ENCODE measurements at regions not wholly inside any gene's neighbourhood (a gene's known extent, or its start where the extent isn't known, plus 50 kb on each side); places are given as distances from the start of the nearest gene placed in this dataset.

DNA sequence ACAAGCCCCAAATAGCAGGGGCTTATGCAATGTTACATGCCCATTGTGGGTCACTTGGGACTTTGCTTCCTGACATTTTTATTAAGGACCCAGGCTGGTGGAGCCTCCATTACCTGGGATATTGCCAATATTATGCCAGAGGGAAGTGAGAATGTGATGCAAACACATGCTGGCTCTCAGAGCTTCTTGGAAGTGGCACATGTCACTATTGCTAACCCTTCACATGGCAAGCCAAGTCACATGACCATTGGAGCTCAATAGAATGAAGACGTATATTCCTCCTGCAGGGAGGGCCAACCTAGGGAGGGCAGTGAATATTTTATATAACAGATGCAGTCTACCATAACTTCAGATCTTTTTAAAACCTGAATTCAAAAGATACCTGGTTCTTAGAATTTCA, 140.7 kb upstream of the ZFP64 start:
- no peak for TF ChIP-seq SMC3 (IDR thresholded peaks at IDR 0.05; ENCODE audit: borderline replicate concordance, low read length)
- TF ChIP-seq ZNF274 (IDR thresholded peaks at IDR 0.05; ENCODE audit: insufficient read depth, insufficient read length), result no peak
- TF ChIP-seq TBL1XR1 (IDR thresholded peaks at IDR 0.05; ENCODE audit: low read depth, low read length), result no peak
- no peak for TF ChIP-seq ASH2L (IDR thresholded peaks at IDR 0.05; ENCODE audit: borderline replicate concordance, low read depth)
- TF ChIP-seq MEF2A (IDR thresholded peaks at IDR 0.05; ENCODE audit: insufficient read depth, low read depth, low read length), result no peak

Measured in GM12878 (cell line).